Type B pancreatic cell (in vitro differentiated cells): ENCODE measurements at regions not wholly inside any gene's neighbourhood (a gene's known extent, or its start where the extent isn't known, plus 50 kb on each side); places are given as distances from the start of the nearest gene placed in this dataset.
A peak's percentile ranks its signal among the peaks of the same experiment; 100 is the strongest.

Source experiments
- DNase-seq: peaks from one replicate; pipeline ENCODE4 v3.0.0; 2021; ENCODE audit warnings: mixed read lengths; ENCODE audit not compliant: unreplicated experiment; ENCODE audit errors: extremely low spot score
- H3K27ac Mint-ChIP-seq: 2 replicates; pipeline ENCODE4 v1.8.0; 2021; ENCODE audit warnings: mild to moderate bottlenecking, mixed read lengths
- H3K27me3 Mint-ChIP-seq: 2 replicates; pipeline ENCODE4 v1.8.0; 2021; ENCODE audit warnings: mixed read lengths
- H3K36me3 Mint-ChIP-seq: 2 replicates; pipeline ENCODE4 v1.8.0; 2021; ENCODE audit warnings: mixed read lengths
- H3K4me1 Mint-ChIP-seq: one replicate; pipeline ENCODE4 v1.8.0; 2021; ENCODE audit warnings: mixed read lengths; ENCODE audit not compliant: unreplicated experiment
- H3K4me3 Mint-ChIP-seq: 2 replicates; pipeline ENCODE4 v1.8.0; 2021; ENCODE audit warnings: mild to moderate bottlenecking, mixed read lengths
- H3K9me3 Mint-ChIP-seq: 2 replicates; pipeline ENCODE4 v1.8.0; 2021; ENCODE audit warnings: mixed read lengths
- TF ChIP-seq, protein P1 (sequence below): fragments of 200-600 bp; sonication (generic); conservative IDR thresholded peaks from 2 replicates; pipeline ENCODE4 v1.5.0; 2021; ENCODE audit warnings: antibody characterized with exemption, mild to moderate bottlenecking

DNA sequence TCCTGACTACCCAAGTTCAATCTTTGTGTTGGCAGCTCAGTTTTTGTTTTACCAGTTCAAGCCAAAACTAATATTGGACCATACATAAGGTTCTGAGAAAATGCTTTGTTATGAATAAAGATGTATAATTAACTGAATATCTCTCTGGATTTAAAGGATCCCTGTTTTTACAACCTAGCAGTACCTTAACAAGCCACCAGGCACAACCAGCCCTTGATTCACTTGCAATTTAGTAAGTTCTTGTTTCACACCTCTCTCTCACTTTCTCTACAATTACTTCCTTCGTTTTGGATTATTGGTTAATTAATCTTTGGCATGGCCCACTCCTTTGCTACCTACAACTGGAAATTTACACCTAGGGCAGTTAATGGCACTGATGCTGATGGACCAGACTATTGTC, 531.9 kb downstream of the SQOR start:
- Mint-ChIP-seq H3K4me3 (no peak overlapping the region), H3K36me3 (no peaks in the 10 kb centered on the region), H3K27ac (no peak overlapping the region), H3K9me3 (no peaks in the 10 kb centered on the region), H3K27me3 (no peaks in the 10 kb centered on the region), H3K4me1 (no peaks in the 10 kb centered on the region)
- TF ChIP-seq, protein P1, sequence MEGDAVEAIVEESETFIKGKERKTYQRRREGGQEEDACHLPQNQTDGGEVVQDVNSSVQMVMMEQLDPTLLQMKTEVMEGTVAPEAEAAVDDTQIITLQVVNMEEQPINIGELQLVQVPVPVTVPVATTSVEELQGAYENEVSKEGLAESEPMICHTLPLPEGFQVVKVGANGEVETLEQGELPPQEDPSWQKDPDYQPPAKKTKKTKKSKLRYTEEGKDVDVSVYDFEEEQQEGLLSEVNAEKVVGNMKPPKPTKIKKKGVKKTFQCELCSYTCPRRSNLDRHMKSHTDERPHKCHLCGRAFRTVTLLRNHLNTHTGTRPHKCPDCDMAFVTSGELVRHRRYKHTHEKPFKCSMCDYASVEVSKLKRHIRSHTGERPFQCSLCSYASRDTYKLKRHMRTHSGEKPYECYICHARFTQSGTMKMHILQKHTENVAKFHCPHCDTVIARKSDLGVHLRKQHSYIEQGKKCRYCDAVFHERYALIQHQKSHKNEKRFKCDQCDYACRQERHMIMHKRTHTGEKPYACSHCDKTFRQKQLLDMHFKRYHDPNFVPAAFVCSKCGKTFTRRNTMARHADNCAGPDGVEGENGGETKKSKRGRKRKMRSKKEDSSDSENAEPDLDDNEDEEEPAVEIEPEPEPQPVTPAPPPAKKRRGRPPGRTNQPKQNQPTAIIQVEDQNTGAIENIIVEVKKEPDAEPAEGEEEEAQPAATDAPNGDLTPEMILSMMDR = peak; percentile 53
- DNase-seq = no peak

DNA sequence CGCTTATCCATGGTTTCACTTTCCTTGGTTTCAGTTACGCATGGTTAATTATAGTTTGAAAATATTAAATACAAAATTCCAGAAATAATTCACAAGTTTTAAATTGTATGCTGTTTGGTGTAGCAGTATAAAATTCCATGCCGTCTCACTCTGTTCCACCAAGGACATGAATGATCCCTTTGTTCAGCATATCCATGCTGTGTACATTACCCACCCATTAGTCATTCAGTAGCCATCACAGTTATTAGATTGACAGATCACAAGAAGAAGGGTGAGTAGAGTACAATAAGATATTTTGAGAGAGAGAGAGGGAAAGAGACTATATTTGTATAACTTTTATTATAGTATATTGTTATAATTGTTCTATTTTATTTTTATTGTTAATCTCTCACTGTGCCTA, 535.5 kb downstream of the SQOR start:
- no peak overlapping the region for H3K27ac Mint-ChIP-seq
- TF ChIP-seq, protein P1 = no peak
- no peaks in the 10 kb centered on the region for H3K4me1 Mint-ChIP-seq
- no peak overlapping the region for H3K4me3 Mint-ChIP-seq
- no peaks in the 10 kb centered on the region for H3K36me3 Mint-ChIP-seq
- no peaks in the 10 kb centered on the region for H3K27me3 Mint-ChIP-seq
- DNase-seq = no peak
- no peaks in the 10 kb centered on the region for H3K9me3 Mint-ChIP-seq

DNA sequence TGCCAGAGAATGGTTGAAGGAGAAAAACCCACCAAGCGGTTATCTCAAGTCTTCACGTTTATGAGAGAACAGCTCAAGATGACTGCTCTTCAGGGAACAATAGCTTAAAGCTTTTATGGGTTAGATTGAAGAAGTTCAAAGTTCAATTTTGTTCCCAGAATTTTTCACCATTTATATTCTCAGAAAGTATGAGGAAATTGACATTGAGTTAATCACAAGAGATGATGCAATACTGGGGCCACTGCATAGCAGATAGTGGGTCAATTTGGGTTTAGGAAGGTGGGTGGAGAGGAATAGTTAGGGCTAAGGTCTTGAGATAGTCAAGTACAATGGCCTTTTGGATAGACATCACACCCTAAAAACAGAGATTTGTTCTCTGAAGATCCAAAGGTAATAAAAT, 539.3 kb downstream of the SQOR start:
- Mint-ChIP-seq H3K4me1 (no peaks in the 10 kb centered on the region), H3K27ac (no peak overlapping the region), H3K4me3 (no peak overlapping the region), H3K9me3 (no peaks in the 10 kb centered on the region), H3K36me3 (no peaks in the 10 kb centered on the region), H3K27me3 (no peaks in the 10 kb centered on the region)
- DNase-seq = no peak
- TF ChIP-seq, protein P1 = no peak

DNA sequence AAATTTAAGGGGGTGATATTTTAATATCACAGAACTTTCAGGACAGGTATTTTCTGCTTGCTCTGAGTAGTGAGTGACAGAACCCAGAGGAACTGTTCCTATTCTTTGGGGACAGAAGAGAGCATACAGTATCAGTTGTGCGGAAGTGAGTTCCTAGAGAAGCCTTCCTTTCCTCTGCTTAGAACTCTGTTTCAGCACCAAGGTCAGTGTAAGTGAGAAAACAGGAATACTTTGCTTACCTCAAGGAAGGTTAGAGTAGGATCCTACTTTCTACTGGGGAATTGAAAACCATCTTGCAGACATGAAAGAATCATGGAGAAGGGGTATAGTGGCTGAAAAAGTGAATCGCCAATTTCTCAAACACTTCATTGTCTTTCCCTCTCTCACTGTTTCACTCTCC, 542.4 kb downstream of the SQOR start:
- DNase-seq = no peak
- TF ChIP-seq, protein P1 = no peak
- no peak overlapping the region for H3K27ac Mint-ChIP-seq
- H3K9me3 Mint-ChIP-seq = peaks cover 4% of the 10 kb centered on the region
- H3K36me3 Mint-ChIP-seq = no peaks in the 10 kb centered on the region
- H3K4me1 Mint-ChIP-seq = no peaks in the 10 kb centered on the region
- H3K4me3 Mint-ChIP-seq = no peak overlapping the region
- no peaks in the 10 kb centered on the region for H3K27me3 Mint-ChIP-seq

DNA sequence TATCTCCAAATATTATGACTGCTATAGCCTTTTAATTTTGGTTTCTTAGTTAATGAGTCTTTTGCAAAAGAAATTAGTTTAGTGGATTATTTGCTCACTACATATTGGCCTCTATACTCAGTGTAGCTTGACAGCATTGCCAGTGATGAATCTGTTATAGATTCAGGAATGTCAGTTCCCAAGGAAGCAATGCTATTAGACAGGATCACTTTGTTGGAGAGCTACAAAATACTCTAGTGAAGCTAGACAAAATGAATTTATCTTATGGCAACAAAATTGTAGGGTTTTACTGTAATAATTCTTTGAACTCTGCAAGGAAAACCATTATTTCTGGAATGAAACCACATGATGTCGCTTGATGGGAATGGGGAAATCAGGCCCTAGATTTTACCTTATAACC, 543.3 kb downstream of the SQOR start:
- Mint-ChIP-seq H3K4me1 (no peaks in the 10 kb centered on the region), H3K36me3 (no peaks in the 10 kb centered on the region), H3K27me3 (no peaks in the 10 kb centered on the region), H3K4me3 (no peak overlapping the region), H3K9me3 (peaks cover 8% of the 10 kb centered on the region), H3K27ac (no peak overlapping the region)
- no peak for DNase-seq
- TF ChIP-seq, protein P1 = no peak

DNA sequence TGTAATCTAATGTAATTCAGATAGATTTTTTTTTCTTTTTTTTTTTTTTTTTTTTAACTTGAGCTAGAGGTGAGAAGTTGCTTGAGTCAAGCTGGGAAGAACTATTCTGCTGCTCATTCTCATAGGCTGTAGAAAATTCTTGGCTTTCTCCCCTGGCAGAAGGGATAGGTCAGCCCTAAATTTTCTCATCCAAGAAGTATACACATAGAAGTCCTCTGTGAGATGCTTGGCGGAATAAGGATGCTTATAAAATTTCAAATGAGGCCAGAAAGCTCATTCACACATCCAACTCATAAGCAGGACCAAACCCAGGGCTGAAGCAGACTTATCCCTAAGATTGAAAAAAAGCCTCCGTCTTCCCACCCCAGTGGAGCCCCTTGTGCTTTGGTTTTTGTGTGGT, 572.5 kb downstream of the SQOR start:
- no peaks in the 10 kb centered on the region for H3K9me3 Mint-ChIP-seq
- no peaks in the 10 kb centered on the region for H3K36me3 Mint-ChIP-seq
- TF ChIP-seq, protein P1 = no peak
- no peaks in the 10 kb centered on the region for H3K27me3 Mint-ChIP-seq
- no peak for DNase-seq
- no peaks in the 10 kb centered on the region for H3K4me1 Mint-ChIP-seq
- H3K4me3 Mint-ChIP-seq = no peak overlapping the region
- no peak overlapping the region for H3K27ac Mint-ChIP-seq
